ENCODE measurements at regions not wholly inside any gene's neighbourhood (a gene's known extent, or its start where the extent isn't known, plus 50 kb on each side); places are given as distances from the start of the nearest gene placed in this dataset.

- TF ChIP-seq POLR2AphosphoS5 (IDR thresholded peaks at IDR 0.05; ENCODE audit: insufficient read depth, low read depth, low read length) = no peak
- TF ChIP-seq MYC (IDR thresholded peaks at IDR 0.05; ENCODE audit: low read depth, low read length) = no peak
- no peak for TF ChIP-seq CTCF (IDR thresholded peaks at IDR 0.05; ENCODE audit: extremely low read depth in 1 of 2, insufficient read depth in 1 of 2, low read depth in 1 of 2, low read length in 2 of 2)
These were observed 437.1 kb upstream of the CTSO start for GRCh38 chr4:156390599-156391324.

Data from endothelial cell of umbilical vein (primary cell).